GM21423 (cell line): ENCODE measurements at regions not wholly inside any gene's neighbourhood (a gene's known extent, or its start where the extent isn't known, plus 50 kb on each side); places are given as distances from the start of the nearest gene placed in this dataset.

Experiments
- ATAC-seq: cut with Tn5 transposase; IDR thresholded peaks from one replicate; pipeline ENCODE4 v1.9.1; 2021; ENCODE audit warnings: mild to moderate bottlenecking, moderate library complexity; ENCODE audit not compliant: unreplicated experiment

- ATAC-seq: no peak
These were observed 64.2 kb downstream of the RBM43 start for GRCh38 chr2:151197184-151198108.

GRCh38 chr2:151193576-151193975 is 68.1 kb downstream of the RBM43 start:
- ATAC-seq: no peak

DNA sequence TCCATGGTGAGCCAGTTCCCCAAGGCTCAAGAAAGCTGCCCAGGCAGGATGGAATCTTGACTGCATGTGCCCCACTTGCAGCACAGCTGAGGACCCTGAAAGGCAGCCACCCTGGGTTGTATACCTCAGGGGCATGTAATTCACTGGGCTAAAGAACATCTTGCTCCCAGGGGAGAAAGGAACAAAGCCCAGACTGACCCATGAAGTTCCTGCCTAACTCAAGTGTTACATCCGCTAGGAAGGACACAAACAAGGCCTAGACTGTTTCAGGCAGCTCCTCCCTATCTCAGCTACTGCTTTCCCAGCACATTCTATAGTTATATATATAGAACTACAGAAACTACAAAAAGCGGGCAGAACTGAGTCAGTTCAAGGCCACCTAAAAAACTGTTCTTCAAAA is 69.0 kb downstream of the RBM43 start:
- no peak for ATAC-seq

- ATAC-seq: no peak
These were observed 70.7 kb downstream of the RBM43 start for GRCh38 chr2:151191001-151191400.

DNA sequence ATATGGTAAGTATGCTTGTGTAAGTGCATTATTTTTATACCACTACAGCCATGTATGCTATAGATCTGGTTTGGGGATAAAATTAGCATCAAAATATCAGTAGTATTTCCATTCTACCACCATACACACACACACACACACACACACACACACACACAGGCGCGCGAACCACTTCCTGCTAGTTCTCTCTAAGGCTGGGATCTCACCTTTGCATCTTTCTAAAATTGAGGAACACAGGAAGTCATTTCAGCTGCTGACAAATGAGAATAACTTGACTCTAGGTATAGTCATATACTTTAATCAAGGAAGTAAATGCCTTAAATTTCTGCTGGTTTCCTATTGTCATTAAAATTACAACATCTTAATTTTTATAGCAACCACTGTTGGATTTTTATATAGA is 72.5 kb downstream of the RBM43 start:
- ATAC-seq: no peak

GRCh38 chr2:151186011-151186410 is 75.7 kb downstream of the RBM43 start:
- ATAC-seq: no peak

- no peak for ATAC-seq
These were observed 78.5 kb downstream of the RBM43 start for GRCh38 chr2:151182899-151183809.

GRCh38 chr2:151182396-151182795 is 79.3 kb downstream of the RBM43 start:
- ATAC-seq: no peak

- no peak for ATAC-seq
These were observed 80.1 kb downstream of the RBM43 start for GRCh38 chr2:151181524-151181923.

DNA sequence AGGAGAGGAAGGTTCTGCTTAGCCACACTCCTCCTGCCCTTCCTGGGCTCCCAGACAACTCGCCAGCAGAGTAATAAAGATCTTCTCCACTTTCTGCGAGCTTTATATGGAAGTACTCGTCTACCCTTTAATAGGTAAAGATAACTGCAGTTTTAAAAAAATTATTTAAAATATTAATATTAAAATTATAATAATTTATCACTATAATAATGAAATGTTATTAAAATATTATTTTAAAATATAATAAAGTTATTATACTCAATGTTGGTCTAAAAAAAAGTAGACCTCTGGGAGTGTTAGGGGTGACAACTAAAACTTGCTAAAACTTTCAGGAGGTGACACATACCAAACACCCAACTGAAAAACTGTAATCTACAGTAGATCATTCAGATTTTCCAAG is 81.5 kb downstream of the RBM43 start:
- ATAC-seq: no peak

DNA sequence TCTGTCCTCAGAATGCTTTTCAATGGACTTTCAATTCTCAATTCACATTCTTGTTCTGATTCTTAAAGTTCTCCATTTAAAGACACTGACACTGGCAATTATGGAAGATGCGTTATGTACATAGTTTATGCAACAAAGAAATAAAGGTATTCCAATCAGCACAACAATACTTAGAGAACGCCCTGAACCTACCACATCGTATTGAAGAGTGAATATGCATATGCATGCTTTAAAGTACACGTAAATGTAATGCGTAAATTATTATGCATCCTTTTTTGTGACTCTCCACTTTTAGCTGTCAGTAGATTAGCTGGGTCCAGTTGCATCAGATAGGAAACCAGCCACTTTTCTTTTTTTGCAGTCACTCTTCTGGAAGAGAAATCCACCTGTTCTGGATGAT is 83.5 kb downstream of the RBM43 start:
- no peak for ATAC-seq

GRCh38 chr2:151177756-151178155 is 83.9 kb downstream of the RBM43 start:
- no peak for ATAC-seq

GRCh38 chr2:151176661-151177060 is 85.0 kb downstream of the RBM43 start:
- no peak for ATAC-seq

- ATAC-seq: no peak
These were observed 85.8 kb downstream of the RBM43 start for GRCh38 chr2:151175864-151176263.

DNA sequence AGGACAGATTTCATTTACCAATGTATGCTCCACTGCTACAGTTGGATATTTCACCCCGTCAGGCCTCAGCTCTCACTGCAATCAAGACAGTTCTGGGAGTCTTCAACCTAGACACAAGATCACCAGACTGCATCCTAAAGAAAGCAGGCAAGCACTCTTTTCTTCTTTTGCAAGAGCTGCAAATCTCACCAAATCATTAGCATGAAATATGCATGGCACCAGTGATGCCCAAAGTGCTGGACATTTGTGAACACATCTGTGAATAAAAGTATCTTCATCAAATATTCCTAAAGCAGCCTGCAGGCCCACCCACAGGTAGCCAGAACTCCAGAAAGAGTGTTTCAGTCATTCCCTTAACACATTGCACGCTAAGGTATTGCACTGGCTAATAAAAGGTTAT is 87.5 kb downstream of the RBM43 start:
- no peak for ATAC-seq

- no peak for ATAC-seq
These were observed 90.5 kb downstream of the RBM43 start for GRCh38 chr2:151171186-151171585.

DNA sequence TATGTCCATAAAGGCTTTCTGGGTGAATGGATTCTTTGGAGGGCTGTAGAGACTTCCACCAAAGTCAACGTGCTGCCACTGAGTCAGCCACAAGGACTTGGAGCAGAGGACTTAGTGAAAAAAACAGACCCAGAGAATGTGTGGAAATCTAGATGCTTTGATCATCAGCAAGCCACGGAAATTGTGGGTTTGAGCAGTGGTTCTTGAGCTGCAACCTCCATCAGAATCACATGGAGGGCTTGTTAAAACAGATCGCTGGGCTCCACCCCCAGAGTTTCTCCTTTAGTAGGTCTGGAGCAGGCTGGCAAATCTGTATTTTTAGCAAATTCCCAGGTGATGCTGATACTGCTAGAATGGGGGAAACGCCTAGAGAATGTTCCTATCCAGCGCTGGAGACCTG is 95.3 kb downstream of the RBM43 start:
- no peak for ATAC-seq

- no peak for ATAC-seq
These were observed 96.5 kb downstream of the RBM43 start for GRCh38 chr2:151165105-151165684.

DNA sequence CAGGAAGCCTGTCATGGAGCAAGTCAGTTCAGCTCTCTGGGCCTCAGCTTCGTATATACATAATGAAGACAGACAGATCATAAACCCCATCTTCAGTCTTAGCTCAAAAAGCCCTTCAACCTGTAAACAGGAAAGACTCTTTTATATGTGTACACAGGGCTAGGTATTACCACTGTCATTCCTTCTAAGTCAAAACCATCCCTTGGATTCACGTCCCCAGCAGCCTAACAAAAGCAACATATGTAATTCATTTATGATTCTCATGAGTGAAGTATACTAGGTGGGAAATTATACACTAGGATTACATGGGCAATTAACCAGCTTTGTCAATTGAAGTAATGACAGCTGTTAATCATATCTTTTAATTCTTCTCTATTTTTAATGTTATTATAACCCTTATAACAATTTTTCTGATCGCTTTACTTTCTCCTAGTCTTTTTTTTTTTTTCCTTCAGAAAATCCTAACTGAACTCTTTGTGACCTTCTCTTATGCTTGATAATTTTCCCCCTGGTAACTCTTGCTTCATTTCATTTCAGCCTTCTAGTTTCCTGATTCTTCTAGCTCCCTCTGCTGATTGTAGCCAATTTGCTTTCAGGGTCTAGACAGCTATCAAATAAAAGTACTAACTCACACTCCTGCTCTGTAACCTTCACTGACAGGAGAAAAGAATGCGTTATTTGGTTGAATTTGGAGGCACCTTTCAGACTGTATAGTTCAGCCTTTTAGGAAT is 99.7 kb downstream of the RBM43 start:
- no peak for ATAC-seq

DNA sequence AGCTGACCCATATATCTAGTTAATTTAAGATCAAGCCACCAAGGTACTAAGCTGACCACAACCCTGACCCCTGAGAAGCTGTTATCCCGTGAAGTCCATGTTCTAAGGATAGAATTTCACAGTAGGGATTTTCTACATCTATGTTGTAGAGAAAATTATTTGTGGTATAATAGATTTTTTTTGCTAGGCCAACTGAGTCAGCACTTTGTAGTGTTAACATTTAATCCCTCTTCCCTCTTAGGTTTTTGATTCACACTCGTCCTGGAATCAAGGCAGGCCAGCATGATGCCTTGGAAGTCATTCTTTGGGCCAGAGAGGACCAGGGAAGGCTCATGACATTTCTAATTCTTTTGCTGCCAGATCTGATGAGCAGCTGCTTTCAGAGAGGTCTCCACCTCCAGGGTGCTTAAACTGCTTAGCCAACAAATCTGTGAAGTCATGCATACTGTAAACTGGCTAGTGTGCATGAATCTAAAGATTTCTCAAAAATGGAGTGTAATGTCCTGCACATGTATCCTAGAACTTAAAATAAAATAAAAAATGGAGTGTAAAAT is 102.5 kb downstream of the RBM43 start:
- no peak for ATAC-seq
